NCI-H2107 treated with DMSO at 0.1 percent for 48 hours (cell line): ENCODE measurements at regions not wholly inside any gene's neighbourhood (a gene's known extent, or its start where the extent isn't known, plus 50 kb on each side); places are given as distances from the start of the nearest gene placed in this dataset.
"Not testable (repeated sequence)": the region's sequence is repeated elsewhere in the genome, so short reads cannot be mapped to it uniquely, and the experiment has no call there.

Experiments
- DNase-seq: peaks from one replicate; lab custom pipeline; 2025; ENCODE audit not compliant: unreplicated experiment; lab: John Stamatoyannopoulos, UW

DNA sequence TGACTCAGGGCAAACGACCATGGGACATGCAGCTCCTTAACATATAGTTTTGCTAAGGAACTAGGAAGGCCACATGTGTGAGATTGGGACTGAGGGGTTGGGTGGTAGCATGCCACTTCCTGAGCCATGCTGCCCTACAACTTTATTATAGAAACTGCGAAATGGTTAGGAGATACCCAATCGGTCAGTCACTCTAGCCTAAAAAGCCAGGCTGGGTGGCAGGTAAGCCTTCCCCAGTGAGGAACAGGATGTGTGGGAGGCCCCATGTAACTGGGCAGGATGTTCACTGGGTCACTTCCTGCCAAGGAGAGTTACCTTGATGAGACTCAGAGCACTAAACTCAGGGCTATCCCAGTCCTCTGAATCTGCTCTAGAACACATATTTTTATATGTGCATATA, 123.5 kb downstream of the MAP3K7 start:
- DNase-seq: no peak

DNA sequence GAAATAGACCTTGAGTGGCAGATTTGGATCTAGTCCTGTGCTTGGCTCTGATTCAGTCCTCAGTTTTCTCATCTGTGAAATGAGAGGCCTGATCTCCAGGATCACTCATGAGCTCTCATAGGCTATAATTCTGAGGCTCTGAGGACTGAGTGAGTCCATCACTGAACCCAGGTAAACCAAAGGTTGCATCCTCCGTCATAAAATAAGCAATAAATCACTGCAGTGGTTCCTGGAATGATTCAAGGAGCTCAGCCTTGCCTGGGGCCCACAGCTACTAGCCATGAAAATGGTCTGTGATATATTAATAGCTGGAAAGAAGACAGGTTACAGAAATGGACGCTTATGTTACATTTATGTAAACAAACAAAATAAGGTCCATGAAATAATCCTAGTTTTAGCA, 124.8 kb downstream of the MAP3K7 start:
- no peak for DNase-seq

DNA sequence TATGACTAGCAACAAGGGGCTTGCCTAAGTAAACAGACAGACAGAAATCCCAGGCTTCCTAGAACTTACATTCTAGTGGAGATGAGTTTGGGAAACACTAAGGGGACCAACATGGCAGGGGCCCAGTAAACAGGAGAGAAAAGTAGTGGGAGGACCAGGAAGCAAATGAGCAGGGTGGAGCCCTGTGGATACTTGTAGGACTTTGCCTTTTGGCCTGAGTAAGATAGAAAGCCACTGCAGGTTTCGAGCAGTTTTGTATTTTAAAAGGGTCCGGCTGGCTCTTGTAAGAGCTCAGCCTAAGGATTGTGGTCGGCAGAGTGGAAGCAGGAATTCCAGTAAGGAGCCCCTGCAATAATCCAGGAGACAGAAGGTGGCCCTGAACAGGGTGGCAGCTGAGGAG, 125.5 kb downstream of the MAP3K7 start:
- DNase-seq: no peak

DNA sequence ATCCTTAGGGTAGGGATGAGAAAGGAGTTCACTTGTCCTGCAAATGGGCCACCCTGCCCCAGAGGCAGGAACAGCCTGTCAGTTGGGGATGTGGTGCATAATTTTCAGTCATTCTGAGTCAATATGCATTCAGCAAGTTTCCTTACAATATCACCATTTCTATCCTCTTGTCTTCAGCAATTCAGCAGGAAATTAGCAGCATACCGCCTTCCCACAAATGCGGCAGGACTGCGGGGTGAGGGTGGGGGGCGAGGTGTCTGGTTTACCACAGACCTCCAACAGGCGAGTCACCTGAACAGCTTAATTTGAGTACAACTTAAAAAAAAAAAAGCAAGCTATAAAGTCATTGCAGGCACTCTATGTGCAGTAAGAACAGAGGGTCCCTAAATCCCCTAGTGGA, 126.8 kb downstream of the MAP3K7 start:
- no peak for DNase-seq

DNA sequence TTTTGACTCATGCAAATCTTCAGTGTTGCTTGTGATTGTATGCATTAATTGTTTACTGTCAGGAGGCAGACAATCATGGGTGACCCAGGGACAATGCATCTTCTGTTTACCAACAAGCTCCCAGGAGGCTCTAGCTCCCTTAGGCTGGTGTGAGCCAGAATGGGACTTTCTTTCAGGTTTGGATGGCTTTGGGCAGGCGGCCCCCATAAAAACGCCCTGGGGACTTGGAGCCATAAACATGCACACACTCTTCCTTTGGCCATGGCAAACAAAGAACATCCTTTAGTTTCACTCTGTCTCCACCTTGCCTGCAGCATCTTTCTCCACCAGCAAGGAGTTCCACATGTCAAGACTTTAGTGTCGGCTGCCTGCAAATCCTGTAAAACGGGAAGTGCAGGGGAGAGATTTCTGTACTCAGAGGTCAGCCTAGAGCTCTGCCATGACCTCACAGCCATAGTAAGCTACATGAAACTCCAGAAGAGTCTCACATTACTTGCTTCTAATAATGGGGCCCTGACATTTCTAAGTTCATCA, 127.6 kb downstream of the MAP3K7 start:
- DNase-seq: no peak

DNA sequence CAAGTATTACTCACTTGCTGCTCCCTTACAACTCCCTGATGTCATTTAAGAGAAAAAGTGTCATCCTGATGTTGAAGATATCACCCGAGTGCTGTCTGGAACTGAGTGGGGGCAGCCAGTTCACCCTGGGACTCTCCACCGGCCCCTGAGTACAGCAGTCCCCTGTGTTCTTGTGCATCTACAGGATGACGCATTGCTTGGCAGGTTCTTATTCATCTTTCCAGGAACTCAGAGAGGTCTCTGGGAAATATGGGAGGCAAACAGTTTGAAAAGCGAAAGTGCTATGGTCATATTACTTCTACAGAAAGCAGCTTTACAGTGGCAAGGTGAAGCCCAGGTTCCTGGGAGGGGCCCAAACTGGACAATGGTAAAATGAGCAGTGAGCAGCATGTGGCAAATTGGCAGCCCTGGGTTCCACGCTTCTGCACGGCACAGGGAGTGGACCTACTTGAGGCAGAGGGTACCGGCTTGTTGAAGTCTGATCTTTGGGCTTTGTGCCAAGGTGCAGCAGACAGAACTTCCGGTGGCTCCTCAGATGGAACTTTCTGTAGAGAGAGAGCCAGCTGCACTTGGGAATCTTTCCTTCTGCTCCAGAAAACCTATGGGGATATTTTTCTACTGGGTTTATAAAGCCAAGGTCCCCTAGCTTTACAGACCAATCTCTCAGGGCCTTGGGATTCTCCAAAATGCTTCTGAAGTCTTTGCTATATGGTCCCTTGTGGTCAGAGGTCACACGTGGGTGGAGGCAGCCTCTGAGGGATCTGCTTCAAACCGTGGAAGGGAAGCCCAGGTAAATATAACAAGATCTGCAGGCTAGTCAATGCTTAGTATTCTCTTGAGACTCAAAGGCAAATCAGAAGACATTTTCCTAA, 128.3 kb downstream of the MAP3K7 start:
- DNase-seq: no peak

DNA sequence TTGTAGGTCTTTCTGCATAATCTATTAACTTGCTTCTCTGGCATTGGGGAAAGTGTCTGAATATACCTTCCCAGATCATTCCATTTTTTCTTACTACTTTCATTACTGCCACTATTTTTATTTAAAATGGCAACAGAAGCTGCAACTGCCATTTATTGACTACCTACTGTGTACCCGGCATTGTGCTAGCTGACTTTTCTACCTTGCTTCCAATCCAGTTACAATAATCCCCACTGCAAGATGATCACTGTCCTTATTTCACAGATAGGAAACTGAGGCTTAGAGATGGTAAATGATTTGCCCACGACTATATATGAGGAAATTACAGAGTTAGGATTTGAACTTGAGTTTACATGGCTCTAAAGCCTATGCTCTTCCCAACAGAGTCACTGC, 129.0 kb downstream of the MAP3K7 start:
- DNase-seq: no peak

DNA sequence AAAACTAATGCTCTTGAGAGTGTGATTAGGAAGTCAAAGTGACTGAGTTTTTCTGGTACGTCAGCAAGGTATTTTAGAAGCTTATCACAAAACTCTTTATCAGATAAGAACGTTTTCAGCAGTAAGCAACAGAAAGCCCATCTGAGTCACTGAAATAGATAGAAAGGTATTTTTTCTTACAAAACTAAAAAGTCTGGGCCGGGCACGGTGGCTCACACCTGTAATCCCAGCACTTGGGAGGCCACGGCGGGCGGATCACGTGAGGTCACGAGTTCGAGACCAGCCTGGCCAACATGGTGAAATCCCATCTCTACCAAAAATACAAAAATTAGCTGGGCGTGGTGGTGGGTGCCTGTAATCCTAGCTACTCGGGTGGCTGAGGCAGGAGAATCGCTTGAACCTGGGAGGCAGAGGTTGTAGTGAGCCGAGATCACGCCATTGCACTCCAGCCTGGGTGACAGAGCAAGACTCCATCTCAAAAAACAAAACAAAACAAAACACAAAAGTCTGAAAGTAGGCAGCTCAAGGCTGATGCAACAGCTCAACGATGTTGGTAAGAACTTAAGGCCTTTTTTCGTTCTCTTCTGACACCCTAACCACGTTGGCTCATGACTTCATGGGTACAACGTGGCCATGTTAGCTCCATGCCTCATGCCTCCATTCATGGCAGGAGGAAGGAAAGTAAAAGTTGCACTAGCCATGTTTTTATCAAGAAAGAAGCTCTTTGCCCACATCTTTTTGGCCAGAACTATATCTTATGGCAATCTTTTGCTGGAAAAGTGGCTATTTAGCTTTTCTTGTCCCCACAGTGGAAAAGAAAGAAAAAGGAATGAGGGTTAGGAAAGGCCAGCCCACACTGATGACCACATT, 129.6 kb downstream of the MAP3K7 start:
- DNase-seq: not testable (repeated sequence)

DNA sequence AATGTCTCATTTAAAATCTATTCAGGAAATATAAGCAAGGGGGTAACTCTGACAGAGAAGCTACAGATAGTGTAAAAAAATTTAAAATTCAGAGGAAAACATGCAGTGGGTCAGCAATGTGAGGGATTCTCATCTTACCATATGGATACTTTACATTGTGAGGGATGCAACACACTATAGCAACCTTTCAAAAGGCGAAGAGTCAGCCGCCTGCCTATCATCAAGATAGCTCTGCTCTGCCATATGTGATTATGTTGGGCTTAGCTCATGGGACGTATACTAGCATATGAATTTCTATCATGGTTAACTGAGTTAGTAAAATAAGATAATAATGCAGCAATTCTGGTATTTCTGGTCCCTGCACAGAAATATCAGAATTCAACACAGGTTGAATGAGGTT, 130.9 kb downstream of the MAP3K7 start:
- no peak for DNase-seq

DNA sequence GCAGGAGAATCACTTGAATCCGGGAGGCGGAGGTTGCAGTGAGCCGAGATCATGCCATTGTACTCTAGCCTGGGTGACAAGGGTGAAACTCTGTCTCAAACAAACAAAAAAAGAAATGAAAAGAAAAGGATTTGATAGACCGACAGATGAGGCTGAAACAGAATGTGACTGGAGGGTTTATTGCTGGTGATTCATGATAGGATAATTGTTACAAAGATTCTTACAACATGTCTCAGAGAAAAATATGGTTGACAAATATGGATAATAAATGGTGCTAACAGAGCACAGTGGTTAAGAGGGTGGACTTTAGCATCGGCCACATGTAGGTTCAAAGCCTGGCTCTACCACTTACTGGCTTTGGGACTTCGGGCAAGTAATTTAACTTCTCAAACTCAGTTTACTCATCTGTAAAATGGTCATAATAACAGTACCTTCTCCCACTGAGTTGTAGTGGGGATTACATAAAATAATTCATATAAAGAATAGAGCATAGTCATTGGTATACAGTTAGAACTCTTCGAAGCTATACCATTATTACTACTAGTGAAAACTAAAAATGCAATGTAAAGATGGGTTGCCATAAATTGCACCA, 131.9 kb downstream of the MAP3K7 start:
- no peak for DNase-seq

DNA sequence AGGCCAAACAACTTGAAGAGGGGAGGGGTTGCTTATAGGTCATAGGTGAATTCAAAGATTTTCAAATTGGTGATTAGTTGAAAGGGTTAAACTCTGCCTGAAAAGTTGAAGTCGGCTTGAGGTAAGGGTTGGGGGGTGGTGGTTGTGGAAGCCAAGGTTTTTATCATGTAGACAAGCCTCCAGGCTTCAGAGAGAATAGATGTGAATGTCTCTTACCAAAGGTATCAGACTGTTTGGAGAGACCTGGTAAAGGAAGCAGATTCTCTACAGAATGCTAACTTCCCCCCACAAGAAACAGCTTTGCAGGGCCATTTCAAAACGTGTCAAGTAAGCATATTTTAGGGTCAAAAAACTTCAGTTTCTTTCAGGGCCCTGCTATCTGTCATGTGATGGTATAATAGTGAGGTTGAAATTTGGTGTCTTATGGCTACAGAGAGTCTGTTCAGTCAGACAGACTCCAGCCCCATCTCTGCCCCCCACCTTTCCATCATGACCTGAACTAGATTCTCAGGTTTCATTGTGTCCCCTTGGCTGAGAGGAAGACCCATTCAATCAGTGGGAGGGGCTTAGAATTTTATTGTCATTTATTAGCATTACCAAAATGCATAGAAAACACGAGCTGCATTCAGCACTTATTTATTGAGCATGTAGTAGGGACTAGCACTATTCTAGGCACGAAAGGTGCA, 136.5 kb downstream of the MAP3K7 start:
- no peak for DNase-seq

DNA sequence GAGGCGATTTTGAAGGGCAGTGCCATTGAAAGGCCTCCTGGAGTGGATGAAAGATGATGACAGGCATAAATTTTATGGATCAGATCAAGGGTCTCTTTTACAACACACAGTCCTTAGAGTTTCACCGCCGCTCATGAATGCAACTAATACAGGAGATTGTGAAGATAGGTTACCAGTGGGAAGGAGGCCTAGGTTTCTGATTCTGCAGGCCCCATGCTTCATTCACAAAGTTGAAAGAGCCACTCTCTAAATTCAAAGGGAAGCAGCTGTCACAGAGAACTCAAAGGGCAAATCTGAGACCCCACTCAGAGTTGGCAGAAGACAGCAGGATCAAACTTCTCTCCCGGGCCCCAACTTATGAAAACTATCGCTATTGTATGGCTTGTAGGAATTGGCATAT, 137.6 kb downstream of the MAP3K7 start:
- DNase-seq: no peak

DNA sequence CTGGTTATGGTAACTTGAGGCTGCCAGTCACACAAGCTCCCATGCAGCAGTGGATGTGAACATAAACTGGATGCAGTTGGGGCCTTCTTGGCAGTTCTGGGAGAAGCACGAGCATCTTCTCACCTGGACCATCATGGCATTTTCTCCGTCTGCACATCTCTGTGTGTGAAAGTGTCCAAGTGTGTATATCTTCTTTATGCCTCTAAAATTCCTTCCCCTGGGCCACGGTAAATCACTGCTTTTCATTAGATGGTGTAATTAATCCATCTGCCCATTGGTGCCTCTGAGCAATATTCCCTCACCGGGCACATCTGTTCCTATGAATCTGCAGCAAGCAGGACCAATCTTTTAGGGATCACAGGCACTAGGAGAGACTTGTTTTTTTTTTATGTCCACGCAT, 138.0 kb downstream of the MAP3K7 start:
- DNase-seq: no peak

DNA sequence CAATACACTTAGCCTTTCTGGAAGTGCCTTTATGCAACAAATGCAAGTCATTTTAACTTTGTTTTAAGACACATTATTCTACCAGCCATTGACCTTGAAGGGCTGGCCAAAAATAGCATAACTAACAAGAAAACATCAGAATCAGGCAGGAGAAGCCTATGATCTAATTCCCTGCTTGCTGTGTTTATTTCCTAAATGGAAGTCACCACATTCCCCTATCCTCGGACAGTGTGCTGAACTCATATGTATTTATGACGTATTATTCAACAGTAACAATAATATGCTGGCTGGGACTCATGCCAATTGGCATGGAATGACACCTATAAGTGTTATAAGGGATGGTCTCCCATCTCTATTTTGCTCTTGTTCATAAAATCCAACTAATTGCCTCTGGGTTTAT, 140.7 kb downstream of the MAP3K7 start:
- no peak for DNase-seq

DNA sequence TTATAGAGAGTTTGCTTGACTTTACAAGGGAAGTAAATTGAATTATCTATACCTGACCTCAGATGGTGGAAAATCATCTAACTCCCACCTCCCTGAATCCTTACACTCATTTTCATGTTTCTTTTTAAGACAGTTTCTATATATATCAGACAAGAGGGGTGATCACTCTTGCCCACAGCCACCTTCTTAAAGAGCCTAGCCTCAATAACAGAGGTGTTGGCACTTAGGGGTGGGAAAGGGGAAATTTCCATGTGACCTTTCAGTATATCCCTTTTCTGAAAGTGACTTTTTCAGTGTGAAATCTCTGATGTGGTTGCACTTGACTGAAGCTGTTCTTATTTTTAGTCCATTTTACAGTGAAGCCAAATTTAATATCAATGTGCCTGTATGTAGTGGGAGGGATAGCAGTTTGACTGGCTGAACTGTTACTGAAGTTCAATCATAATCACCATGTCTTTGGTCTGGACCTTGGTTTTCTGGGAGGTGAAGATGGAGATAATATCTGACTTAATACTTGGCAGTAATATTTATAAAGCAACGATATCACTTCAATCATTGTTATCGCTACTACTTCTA, 141.3 kb downstream of the MAP3K7 start:
- no peak for DNase-seq

DNA sequence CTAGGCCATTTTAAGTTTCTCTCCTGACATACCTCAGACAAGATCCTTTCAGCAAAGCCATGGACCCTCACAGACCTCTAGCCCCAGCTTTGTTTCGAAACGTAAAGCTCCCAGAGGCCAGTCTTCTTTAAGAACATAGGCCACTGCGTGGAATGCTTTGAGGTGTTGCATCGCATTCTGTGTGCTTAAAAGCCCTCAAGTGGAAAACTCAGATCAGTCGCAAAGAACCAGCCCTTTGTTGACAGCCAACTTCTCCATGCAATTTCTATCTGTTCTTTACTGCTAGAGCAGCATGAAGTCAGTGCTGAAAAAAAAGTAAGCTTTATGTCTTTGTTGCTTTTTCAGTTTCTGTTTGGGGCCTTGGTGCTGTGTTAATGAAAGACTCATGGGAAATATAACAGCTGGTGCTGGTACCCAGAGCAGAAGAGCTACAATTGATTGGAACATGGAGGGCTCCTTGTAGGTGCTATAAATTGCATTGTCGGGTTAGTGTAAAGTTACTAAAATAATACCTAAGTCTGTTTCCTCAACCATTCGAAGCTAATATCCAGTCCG, 142.6 kb downstream of the MAP3K7 start:
- DNase-seq: no peak

DNA sequence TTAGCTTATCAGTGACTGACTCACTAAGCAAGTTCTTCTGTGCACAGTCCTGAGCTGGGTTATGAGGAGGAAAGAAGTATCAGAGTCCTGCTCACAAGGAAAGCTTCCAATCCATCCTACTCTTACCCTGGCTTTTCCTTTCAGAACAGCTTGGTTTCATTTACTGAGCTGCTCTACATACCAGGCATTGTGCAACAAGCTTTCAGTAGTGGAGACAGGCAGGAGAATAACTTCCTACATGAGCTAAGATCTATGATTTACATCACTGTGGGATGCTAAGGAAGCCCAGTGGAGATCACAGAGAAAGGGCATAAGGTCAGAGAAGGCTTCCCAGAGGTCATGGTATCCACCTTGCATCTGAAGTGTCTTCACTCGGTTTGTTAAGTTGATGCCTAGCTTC, 144.5 kb downstream of the MAP3K7 start:
- no peak for DNase-seq

DNA sequence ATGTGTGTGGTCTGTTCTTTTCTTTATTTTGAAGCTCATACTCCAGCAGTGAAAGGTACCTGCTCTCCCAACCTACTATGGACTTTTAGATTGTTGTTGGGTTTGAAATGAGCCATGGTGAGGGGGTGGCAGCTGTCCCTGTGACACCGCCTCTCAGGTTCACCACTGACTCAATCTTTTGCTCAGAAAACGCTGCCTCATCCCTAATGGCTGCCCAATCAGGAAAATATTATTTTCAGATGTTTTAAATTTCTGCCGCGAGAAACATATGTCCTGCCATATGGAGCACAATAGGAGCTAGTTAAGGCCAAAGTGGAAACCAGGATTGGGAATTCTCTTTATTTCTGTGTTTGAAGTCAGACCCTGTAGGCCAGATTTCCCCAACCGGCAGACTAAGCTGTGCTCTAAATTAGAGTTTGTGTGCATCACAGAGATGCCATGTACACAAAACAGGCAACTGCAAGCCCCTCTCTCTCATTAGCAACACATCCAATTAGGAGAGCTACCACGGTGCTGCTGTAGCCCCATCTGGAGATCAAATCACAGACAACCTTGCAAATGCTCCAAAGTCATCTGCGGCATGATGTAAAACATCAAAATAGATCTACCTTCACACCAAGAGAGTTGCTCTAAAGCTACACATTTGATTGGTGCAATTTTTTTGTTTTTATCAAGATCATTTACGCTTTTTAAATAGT, 144.1 kb upstream of the BACH2 start:
- no peak for DNase-seq

DNA sequence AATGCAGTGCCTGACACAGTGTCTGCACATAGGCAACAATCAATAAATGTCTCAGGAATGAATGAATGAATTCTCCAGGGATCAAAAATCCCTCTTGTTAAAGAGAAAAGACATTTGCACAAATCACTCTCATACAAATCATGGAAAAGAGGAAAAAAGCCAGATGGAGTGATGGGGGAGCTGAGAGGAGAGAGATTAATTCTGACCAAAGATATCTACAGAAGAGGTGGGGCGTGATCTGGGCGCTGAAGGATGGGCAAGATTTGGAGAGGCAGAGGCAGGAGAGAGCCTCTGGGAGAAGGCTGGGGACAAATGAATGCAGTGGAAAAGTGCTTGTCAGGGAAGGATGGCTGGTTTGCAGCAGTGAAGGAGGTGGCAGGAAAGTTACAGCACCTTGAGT, 142.9 kb upstream of the BACH2 start:
- no peak for DNase-seq

DNA sequence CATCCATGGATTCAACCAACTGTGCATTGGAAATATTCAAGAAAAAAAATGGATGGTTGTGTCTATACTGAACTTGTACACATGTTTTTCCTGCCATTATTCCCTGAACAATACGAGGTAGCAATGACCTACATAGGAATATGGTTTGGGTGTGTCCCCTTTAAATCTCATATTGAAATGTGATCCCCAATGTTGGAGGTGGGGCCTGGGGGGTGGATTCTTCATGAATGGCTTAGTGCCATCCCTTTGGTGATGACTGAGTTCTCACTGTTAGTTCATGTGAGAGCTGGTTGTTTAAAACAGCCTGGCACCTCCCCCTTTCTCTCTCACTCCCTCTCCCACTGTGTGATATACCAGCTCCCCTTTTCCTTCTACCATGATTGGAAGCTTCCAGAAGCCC, 139.8 kb upstream of the BACH2 start:
- DNase-seq: no peak
